Type B pancreatic cell (in vitro differentiated cells): ENCODE measurements at regions not wholly inside any gene's neighbourhood (a gene's known extent, or its start where the extent isn't known, plus 50 kb on each side); places are given as distances from the start of the nearest gene placed in this dataset.

ENCODE experiments used
- DNase-seq: peaks from one replicate; pipeline ENCODE4 v3.0.0; 2021; ENCODE audit warnings: mixed read lengths; ENCODE audit not compliant: unreplicated experiment; ENCODE audit errors: extremely low spot score
- H3K27ac Mint-ChIP-seq: 2 replicates; pipeline ENCODE4 v1.8.0; 2021; ENCODE audit warnings: mild to moderate bottlenecking, mixed read lengths
- H3K27me3 Mint-ChIP-seq: 2 replicates; pipeline ENCODE4 v1.8.0; 2021; ENCODE audit warnings: mixed read lengths
- H3K36me3 Mint-ChIP-seq: 2 replicates; pipeline ENCODE4 v1.8.0; 2021; ENCODE audit warnings: mixed read lengths
- H3K4me1 Mint-ChIP-seq: one replicate; pipeline ENCODE4 v1.8.0; 2021; ENCODE audit warnings: mixed read lengths; ENCODE audit not compliant: unreplicated experiment
- H3K4me3 Mint-ChIP-seq: 2 replicates; pipeline ENCODE4 v1.8.0; 2021; ENCODE audit warnings: mild to moderate bottlenecking, mixed read lengths
- H3K9me3 Mint-ChIP-seq: 2 replicates; pipeline ENCODE4 v1.8.0; 2021; ENCODE audit warnings: mixed read lengths
- TF ChIP-seq, protein P1 (sequence below): fragments of 200-600 bp; sonication (generic); conservative IDR thresholded peaks from 2 replicates; pipeline ENCODE4 v1.5.0; 2021; ENCODE audit warnings: antibody characterized with exemption, mild to moderate bottlenecking

DNA sequence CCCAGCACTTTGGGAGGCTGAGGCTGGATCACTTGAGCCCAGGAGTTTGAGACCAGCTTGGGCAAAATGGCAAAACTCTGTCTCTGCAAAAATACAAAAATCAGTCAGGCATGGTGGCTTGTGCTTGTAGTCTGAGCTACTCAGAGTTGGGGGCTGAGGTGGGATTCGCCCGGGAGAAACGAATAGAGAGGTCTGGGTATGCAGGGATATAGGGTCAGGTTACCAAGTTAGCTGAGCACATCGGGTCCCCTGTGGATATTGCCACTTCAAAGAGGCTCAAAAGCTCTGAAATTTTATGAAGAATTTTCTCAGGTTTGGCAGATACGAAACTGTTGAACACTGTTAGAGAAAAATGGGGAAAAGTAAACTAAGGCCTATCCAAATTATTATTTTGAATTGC lies 120.9 kb upstream of the SGK1 start:
- H3K27me3 Mint-ChIP-seq = no peaks in the 10 kb centered on the region
- TF ChIP-seq, protein P1, sequence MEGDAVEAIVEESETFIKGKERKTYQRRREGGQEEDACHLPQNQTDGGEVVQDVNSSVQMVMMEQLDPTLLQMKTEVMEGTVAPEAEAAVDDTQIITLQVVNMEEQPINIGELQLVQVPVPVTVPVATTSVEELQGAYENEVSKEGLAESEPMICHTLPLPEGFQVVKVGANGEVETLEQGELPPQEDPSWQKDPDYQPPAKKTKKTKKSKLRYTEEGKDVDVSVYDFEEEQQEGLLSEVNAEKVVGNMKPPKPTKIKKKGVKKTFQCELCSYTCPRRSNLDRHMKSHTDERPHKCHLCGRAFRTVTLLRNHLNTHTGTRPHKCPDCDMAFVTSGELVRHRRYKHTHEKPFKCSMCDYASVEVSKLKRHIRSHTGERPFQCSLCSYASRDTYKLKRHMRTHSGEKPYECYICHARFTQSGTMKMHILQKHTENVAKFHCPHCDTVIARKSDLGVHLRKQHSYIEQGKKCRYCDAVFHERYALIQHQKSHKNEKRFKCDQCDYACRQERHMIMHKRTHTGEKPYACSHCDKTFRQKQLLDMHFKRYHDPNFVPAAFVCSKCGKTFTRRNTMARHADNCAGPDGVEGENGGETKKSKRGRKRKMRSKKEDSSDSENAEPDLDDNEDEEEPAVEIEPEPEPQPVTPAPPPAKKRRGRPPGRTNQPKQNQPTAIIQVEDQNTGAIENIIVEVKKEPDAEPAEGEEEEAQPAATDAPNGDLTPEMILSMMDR = no peak
- no peak for DNase-seq

DNA sequence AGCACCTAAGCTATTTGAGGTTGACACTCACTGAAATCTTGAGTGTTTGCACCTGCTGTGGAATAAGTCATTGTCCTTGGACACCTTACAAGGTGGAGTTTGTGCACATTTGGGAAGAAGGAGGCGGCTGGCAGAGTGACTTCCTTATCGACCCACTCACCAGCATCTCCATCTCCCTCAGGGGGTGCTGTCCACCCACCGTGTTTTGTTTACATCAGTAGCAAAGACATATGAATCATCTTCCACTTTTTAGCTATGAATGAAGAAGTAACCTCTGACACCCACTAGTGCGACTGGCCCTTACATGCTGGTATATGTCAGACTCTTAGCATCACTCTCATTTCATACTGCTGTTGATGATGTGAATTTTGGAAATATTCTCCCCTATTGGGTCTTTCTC lies 119.5 kb upstream of the SGK1 start:
- TF ChIP-seq, protein P1 = no peak
- no peaks in the 10 kb centered on the region for H3K4me1 Mint-ChIP-seq
- H3K9me3 Mint-ChIP-seq = no peaks in the 10 kb centered on the region
- H3K4me3 Mint-ChIP-seq = no peak overlapping the region
- no peak for DNase-seq
- H3K27ac Mint-ChIP-seq = peak overlapping the region; percentile 11
- H3K27me3 Mint-ChIP-seq = no peaks in the 10 kb centered on the region
- no peaks in the 10 kb centered on the region for H3K36me3 Mint-ChIP-seq

More for the DNA sequence above, 120.9 kb upstream of the SGK1 start:
- Mint-ChIP-seq H3K4me3 (no peak overlapping the region), H3K36me3 (no peaks in the 10 kb centered on the region), H3K4me1 (no peaks in the 10 kb centered on the region), H3K27ac (no peak overlapping the region), H3K9me3 (no peaks in the 10 kb centered on the region)

DNA sequence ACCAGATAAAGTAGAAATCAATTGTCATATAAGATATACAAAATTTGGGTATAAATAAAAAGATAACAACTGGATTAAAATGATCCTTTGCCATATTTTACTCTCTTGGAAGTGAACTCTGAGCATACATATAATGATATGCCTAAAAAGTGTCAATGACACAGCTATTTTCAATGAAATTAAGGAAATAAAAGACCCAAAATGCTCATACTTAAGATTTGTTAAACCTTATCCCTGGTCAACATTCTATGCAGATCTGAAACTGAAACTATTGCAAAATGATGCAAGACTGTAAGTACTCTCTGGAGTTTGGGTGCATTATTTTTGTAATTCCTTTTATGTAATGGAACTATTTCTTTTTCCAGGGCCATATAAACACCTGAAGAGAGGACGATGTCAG lies 119.0 kb upstream of the SGK1 start:
- Mint-ChIP-seq H3K4me1 (no peaks in the 10 kb centered on the region), H3K9me3 (no peaks in the 10 kb centered on the region), H3K27me3 (no peaks in the 10 kb centered on the region), H3K4me3 (no peak overlapping the region), H3K36me3 (no peaks in the 10 kb centered on the region), H3K27ac (peak overlapping the region; percentile 11)
- TF ChIP-seq, protein P1 = no peak
- no peak for DNase-seq

DNA sequence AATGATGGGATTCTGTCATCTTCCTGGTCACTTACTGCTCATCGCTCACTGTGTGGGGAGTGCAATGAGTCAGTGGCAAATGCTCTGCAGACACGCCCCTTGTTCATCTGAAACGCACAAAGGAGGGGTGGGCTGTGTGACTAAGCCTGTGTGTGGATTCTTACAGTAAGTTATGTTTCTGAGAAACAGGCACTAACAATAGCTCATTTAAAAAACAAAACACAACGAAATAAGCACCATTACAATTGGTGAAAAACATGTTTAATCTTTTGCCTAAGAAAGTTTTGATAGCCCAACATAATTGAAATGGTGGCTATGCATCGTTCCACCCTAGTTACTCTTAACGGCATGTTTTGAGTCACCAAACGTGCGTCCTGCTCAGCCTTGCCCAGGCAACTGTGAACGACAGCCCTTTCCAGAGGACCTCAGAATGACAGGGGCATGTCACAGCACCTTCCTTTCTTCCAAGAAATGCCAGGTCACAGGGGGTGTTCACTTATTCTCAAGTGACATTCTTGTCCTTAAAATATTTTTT lies 118.4 kb upstream of the SGK1 start:
- TF ChIP-seq, protein P1 = no peak
- H3K4me1 Mint-ChIP-seq = no peaks in the 10 kb centered on the region
- no peaks in the 10 kb centered on the region for H3K36me3 Mint-ChIP-seq
- DNase-seq = no peak
- H3K27ac Mint-ChIP-seq = peak overlapping the region; percentile 45
- H3K27me3 Mint-ChIP-seq = no peaks in the 10 kb centered on the region
- no peak overlapping the region for H3K4me3 Mint-ChIP-seq
- H3K9me3 Mint-ChIP-seq = no peaks in the 10 kb centered on the region

DNA sequence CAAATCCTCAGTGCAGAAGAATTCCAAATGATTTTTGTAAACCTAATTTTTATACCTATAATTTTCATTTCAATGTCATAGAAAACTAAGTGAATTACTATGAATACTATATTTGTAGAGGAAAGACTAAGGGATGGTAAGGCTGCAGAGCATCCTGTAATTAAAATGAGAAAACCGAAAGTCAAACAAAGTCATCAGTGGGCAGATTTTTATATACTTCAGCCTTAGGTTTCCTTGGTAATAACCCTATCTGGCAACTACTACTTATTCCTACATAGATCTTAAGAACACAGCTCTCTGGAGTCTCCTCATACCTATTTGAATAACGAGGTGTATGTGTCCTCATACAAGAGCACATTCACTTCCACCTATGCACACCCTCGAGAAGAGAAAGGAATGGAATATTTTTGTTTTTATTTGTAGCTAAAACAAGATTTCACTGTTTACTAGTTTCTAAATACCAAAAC lies 117.9 kb upstream of the SGK1 start:
- TF ChIP-seq, protein P1 = no peak
- H3K27ac Mint-ChIP-seq = peak overlapping the region; percentile 45
- no peaks in the 10 kb centered on the region for H3K36me3 Mint-ChIP-seq
- no peak overlapping the region for H3K4me3 Mint-ChIP-seq
- no peaks in the 10 kb centered on the region for H3K27me3 Mint-ChIP-seq
- H3K4me1 Mint-ChIP-seq = no peaks in the 10 kb centered on the region
- DNase-seq = no peak
- no peaks in the 10 kb centered on the region for H3K9me3 Mint-ChIP-seq
